PC-9 (cell line): ENCODE measurements at regions not wholly inside any gene's neighbourhood (a gene's known extent, or its start where the extent isn't known, plus 50 kb on each side); places are given as distances from the start of the nearest gene placed in this dataset.

Source experiments
- EZH2 ChIP-seq: fragments of 200-600 bp; sonication (generic); IDR thresholded peaks from 2 replicates; pipeline ENCODE4 v1.8.0; 2017; ENCODE audit warnings: antibody characterized with exemption, low read depth
- TF ChIP-seq, protein P1 (sequence below): fragments of 200-600 bp; sonication (generic); conservative IDR thresholded peaks from 2 replicates; pipeline ENCODE4 v1.6.1; 2017; ENCODE audit warnings: mixed run types, antibody characterized with exemption, mild to moderate bottlenecking, moderate library complexity

DNA sequence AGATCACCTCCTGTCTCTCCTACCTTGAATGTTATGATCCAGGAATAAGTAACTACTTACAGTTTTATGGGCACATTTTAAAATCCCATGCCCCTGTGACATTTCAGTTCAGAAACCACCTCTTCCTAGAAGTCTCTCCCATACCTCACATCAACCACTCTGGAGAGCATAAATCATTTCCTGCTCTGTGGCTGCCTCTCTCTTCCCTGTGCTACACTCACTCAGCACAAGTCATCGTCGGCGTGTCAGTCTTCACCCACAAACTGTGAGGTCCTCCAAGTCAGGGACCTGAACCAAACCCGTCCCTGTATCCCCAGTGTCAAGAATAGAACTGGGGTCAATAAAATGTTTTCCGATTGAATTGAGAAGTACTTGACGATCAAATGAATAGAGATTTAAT lies 863.3 kb downstream of the BCL11B start:
- TF ChIP-seq, protein P1, sequence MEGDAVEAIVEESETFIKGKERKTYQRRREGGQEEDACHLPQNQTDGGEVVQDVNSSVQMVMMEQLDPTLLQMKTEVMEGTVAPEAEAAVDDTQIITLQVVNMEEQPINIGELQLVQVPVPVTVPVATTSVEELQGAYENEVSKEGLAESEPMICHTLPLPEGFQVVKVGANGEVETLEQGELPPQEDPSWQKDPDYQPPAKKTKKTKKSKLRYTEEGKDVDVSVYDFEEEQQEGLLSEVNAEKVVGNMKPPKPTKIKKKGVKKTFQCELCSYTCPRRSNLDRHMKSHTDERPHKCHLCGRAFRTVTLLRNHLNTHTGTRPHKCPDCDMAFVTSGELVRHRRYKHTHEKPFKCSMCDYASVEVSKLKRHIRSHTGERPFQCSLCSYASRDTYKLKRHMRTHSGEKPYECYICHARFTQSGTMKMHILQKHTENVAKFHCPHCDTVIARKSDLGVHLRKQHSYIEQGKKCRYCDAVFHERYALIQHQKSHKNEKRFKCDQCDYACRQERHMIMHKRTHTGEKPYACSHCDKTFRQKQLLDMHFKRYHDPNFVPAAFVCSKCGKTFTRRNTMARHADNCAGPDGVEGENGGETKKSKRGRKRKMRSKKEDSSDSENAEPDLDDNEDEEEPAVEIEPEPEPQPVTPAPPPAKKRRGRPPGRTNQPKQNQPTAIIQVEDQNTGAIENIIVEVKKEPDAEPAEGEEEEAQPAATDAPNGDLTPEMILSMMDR = no peak
- TF ChIP-seq EZH2 = no peak
